Loucy (cell line): ENCODE measurements at regions not wholly inside any gene's neighbourhood (a gene's known extent, or its start where the extent isn't known, plus 50 kb on each side); places are given as distances from the start of the nearest gene placed in this dataset.

ENCODE experiments used
- H2AFZ ChIP-seq: fragments of 200-600 bp; sonication (generic); 2 replicates; pipeline ENCODE4 v1.6.0; 2016; ENCODE audit warnings: antibody characterized with exemption, mild to moderate bottlenecking, low read length, moderate library complexity
- H3F3A ChIP-seq: fragments of 200-600 bp; 2 replicates; pipeline ENCODE4 v1.6.0; 2016; ENCODE audit warnings: antibody characterized with exemption, low read depth, mild to moderate bottlenecking
- H3K27me3 ChIP-seq: fragments of 200-600 bp; sonication (generic); 2 replicates; pipeline ENCODE4 v1.6.1; 2014; ENCODE audit warnings: low read length, mild to moderate bottlenecking; ENCODE audit not compliant: insufficient read depth, poor library complexity, severe bottlenecking
- H3K36me3 ChIP-seq: fragments of 200-600 bp; sonication (generic); 2 replicates; pipeline ENCODE4 v1.6.1; 2016; ENCODE audit warnings: low read length; ENCODE audit not compliant: insufficient read depth
- H3K4me1 ChIP-seq: fragments of 200-600 bp; sonication (generic); 2 replicates; pipeline ENCODE4 v1.5.1; 2014; ENCODE audit warnings: low read length, mild to moderate bottlenecking; ENCODE audit not compliant: insufficient read depth, poor library complexity, severe bottlenecking
- H3K4me2 ChIP-seq: fragments of 200-600 bp; sonication (generic); 2 replicates; pipeline ENCODE4 v1.6.0; 2014; ENCODE audit warnings: antibody characterized with exemption, low read length, low read depth, mild to moderate bottlenecking; ENCODE audit not compliant: poor library complexity, severe bottlenecking
- H3K4me3 ChIP-seq: fragments of 200-600 bp; sonication (generic); 2 replicates; pipeline ENCODE4 v1.5.1; 2014; ENCODE audit warnings: low read length, mild to moderate bottlenecking, mixed read lengths; ENCODE audit not compliant: poor library complexity, severe bottlenecking
- H3K79me2 ChIP-seq: fragments of 200-600 bp; sonication (generic); 2 replicates; pipeline ENCODE4 v1.6.1; 2014; ENCODE audit warnings: low read length; ENCODE audit not compliant: insufficient read depth
- H3K9ac ChIP-seq: fragments of 200-600 bp; sonication (generic); 2 replicates; pipeline ENCODE4 v1.6.0; 2014; ENCODE audit warnings: mild to moderate bottlenecking, low read depth, low read length, moderate library complexity; ENCODE audit not compliant: poor library complexity, severe bottlenecking
- H3K9me2 ChIP-seq: fragments of 200-600 bp; sonication (generic); replicated peaks from 2 replicates; pipeline ENCODE4 v1.6.1; 2016; ENCODE audit warnings: low read depth, low read length, mixed read lengths
- H3K9me3 ChIP-seq: fragments of 200-600 bp; sonication (generic); 2 replicates; pipeline ENCODE4 v1.6.1; 2014; ENCODE audit warnings: mild to moderate bottlenecking, antibody characterized with exemption, low read length, low read depth; ENCODE audit not compliant: insufficient read depth
- H4K20me1 ChIP-seq: fragments of 200-600 bp; sonication (generic); 2 replicates; pipeline ENCODE4 v1.6.0; 2014; ENCODE audit warnings: antibody characterized with exemption, low read length, mild to moderate bottlenecking; ENCODE audit not compliant: insufficient read depth, poor library complexity, severe bottlenecking
- CTCF ChIP-seq: fragments of 200-600 bp; sonication (generic); conservative IDR thresholded peaks from 2 replicates; pipeline ENCODE4 v1.5.1; 2014; ENCODE audit warnings: mild to moderate bottlenecking, antibody characterized with exemption, low read length
- EZH2phosphoT487 ChIP-seq: fragments of 200-600 bp; IDR thresholded peaks from 2 replicates; pipeline ENCODE4 v1.6.1; 2018; ENCODE audit warnings: antibody characterized with exemption, mild to moderate bottlenecking, moderate library complexity, borderline replicate concordance

GRCh38 chr13:28586439-28587173 is 72.3 kb upstream of the POMP start:
- Histone ChIP-seq H2AFZ (no peak overlapping the region), H3K9me2 (no peaks in the 10 kb centered on the region), H3K9me3 (no peaks in the 10 kb centered on the region), H3K4me1 (peaks cover 7% of the 10 kb centered on the region), H3K4me3 (no peak overlapping the region), H3K9ac (no peak overlapping the region), H3K4me2 (no peak overlapping the region), H4K20me1 (no peaks in the 10 kb centered on the region), H3K36me3 (no peaks in the 10 kb centered on the region), H3F3A (no peaks in the 10 kb centered on the region), H3K27me3 (no peaks in the 10 kb centered on the region), H3K79me2 (no peaks in the 10 kb centered on the region)
- no peak for TF ChIP-seq EZH2phosphoT487
- no peak for TF ChIP-seq CTCF

GRCh38 chr13:28585561-28585960 is 73.4 kb upstream of the POMP start:
- Histone ChIP-seq H3K9me3 (no peaks in the 10 kb centered on the region), H3K36me3 (no peaks in the 10 kb centered on the region), H3K9me2 (no peaks in the 10 kb centered on the region), H3K4me3 (no peak overlapping the region), H3K4me2 (no peak overlapping the region), H4K20me1 (no peaks in the 10 kb centered on the region), H2AFZ (0 out of 2 replicates have a peak overlapping the region, but pooled peaks have one; percentile 12), H3K27me3 (no peaks in the 10 kb centered on the region), H3K79me2 (no peaks in the 10 kb centered on the region), H3K4me1 (peaks cover 7% of the 10 kb centered on the region), H3K9ac (no peak overlapping the region), H3F3A (no peaks in the 10 kb centered on the region)
- TF ChIP-seq CTCF: no peak
- no peak for TF ChIP-seq EZH2phosphoT487

GRCh38 chr13:28584873-28585381 is 74.0 kb upstream of the POMP start:
- Histone ChIP-seq H3K9ac (no peak overlapping the region), H3K9me2 (no peaks in the 10 kb centered on the region), H3K79me2 (no peaks in the 10 kb centered on the region), H3K4me1 (peaks cover 7% of the 10 kb centered on the region), H3K36me3 (no peaks in the 10 kb centered on the region), H3F3A (no peaks in the 10 kb centered on the region), H3K4me3 (no peak overlapping the region), H4K20me1 (no peaks in the 10 kb centered on the region), H3K9me3 (no peaks in the 10 kb centered on the region), H3K4me2 (no peak overlapping the region), H3K27me3 (no peaks in the 10 kb centered on the region), H2AFZ (no peak overlapping the region)
- TF ChIP-seq CTCF (no peak), EZH2phosphoT487 (no peak)
